ENCODE measurements at regions not wholly inside any gene's neighbourhood (a gene's known extent, or its start where the extent isn't known, plus 50 kb on each side); places are given as distances from the start of the nearest gene placed in this dataset.

DNA sequence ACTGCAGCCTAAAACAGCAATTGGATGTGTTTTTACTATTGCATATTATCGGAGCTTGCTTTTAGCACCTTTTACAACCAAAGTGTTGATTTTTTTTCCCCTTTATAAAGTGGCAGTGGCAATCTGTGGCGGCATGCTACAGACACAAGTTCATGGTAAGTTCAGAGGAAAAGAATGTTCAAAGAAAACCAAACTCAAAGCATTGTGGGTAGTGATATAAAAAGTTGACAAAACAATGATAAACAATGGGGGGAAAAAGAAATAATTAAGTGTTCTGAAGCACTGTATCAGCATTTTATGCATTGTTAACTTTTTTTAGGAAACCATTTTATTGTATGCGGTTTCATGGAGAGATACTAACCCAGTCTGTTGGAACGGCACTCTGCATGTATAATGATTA, 492.0 kb upstream of the SOX5 start:
- TF ChIP-seq, protein P1, sequence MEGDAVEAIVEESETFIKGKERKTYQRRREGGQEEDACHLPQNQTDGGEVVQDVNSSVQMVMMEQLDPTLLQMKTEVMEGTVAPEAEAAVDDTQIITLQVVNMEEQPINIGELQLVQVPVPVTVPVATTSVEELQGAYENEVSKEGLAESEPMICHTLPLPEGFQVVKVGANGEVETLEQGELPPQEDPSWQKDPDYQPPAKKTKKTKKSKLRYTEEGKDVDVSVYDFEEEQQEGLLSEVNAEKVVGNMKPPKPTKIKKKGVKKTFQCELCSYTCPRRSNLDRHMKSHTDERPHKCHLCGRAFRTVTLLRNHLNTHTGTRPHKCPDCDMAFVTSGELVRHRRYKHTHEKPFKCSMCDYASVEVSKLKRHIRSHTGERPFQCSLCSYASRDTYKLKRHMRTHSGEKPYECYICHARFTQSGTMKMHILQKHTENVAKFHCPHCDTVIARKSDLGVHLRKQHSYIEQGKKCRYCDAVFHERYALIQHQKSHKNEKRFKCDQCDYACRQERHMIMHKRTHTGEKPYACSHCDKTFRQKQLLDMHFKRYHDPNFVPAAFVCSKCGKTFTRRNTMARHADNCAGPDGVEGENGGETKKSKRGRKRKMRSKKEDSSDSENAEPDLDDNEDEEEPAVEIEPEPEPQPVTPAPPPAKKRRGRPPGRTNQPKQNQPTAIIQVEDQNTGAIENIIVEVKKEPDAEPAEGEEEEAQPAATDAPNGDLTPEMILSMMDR (IDR thresholded peaks at IDR 0.05; ENCODE audit: extremely low read depth in 1 of 2, insufficient read depth in 1 of 2, low read depth in 1 of 2, low read length in 2 of 2), result no peak
- no peak for TF ChIP-seq POLR2A (IDR thresholded peaks at IDR 0.05; ENCODE audit: low read depth, low read length)
